Hepatocyte (in vitro differentiated cells): ENCODE measurements at regions not wholly inside any gene's neighbourhood (a gene's known extent, or its start where the extent isn't known, plus 50 kb on each side); places are given as distances from the start of the nearest gene placed in this dataset.

Source experiments
- DNase-seq: peaks from one replicate; pipeline ENCODE4 v3.0.0-alpha.2; 2016; ENCODE audit warnings: low spot score
- H2AFZ ChIP-seq: fragments of 200-600 bp; sonication (generic); 2 replicates; pipeline ENCODE4 v1.6.0; 2016; ENCODE audit warnings: antibody characterized with exemption, mild to moderate bottlenecking
- H3K27ac ChIP-seq: fragments of 200-600 bp; sonication (generic); 2 replicates; pipeline ENCODE4 v1.5.1; 2016; ENCODE audit warnings: mild to moderate bottlenecking
- H3K27me3 ChIP-seq: fragments of 200-600 bp; sonication (generic); 2 replicates; pipeline ENCODE4 v1.6.1; 2016
- H3K36me3 ChIP-seq: fragments of 200-600 bp; sonication (generic); replicated peaks from 2 replicates; pipeline ENCODE4 v1.5.1; 2016; ENCODE audit warnings: low read depth; ENCODE audit not compliant: insufficient read depth
- H3K4me1 ChIP-seq: fragments of 200-600 bp; sonication (generic); 2 replicates; pipeline ENCODE4 v1.5.1; 2016; ENCODE audit warnings: mild to moderate bottlenecking, moderate library complexity; ENCODE audit not compliant: insufficient read depth
- H3K4me2 ChIP-seq: fragments of 200-600 bp; sonication (generic); 2 replicates; pipeline ENCODE4 v1.6.0; 2016
- H3K4me3 ChIP-seq: fragments of 200-600 bp; sonication (generic); 2 replicates; pipeline ENCODE4 v1.5.1; 2016; ENCODE audit warnings: mild to moderate bottlenecking
- H3K79me2 ChIP-seq: fragments of 200-600 bp; sonication (generic); 2 replicates; pipeline ENCODE4 v1.6.0; 2017; ENCODE audit warnings: mild to moderate bottlenecking
- H3K9me2 ChIP-seq: fragments of 200-600 bp; sonication (generic); replicated peaks from 2 replicates; pipeline ENCODE4 v1.6.0; 2017; ENCODE audit warnings: mild to moderate bottlenecking; ENCODE audit not compliant: insufficient read depth
- H3K9me3 ChIP-seq: fragments of 200-600 bp; sonication (generic); 2 replicates; pipeline ENCODE4 v1.5.1; 2016; ENCODE audit warnings: low read depth, mild to moderate bottlenecking
- H4K20me1 ChIP-seq: fragments of 200-600 bp; sonication (generic); 2 replicates; pipeline ENCODE4 v1.6.0; 2016; ENCODE audit warnings: mild to moderate bottlenecking; ENCODE audit not compliant: insufficient read depth, poor library complexity, severe bottlenecking
- EZH2 ChIP-seq: fragments of 200-600 bp; sonication (generic); IDR thresholded peaks from 2 replicates; pipeline ENCODE4 v1.6.1; 2016; ENCODE audit warnings: antibody characterized with exemption, mild to moderate bottlenecking, borderline replicate concordance
- EZH2phosphoT487 ChIP-seq: fragments of 200-600 bp; sonication (generic); IDR thresholded peaks from one replicate; pipeline ENCODE4 v1.6.1; 2018; ENCODE audit warnings: antibody characterized with exemption, mild to moderate bottlenecking, low read depth, moderate library complexity; ENCODE audit not compliant: unreplicated experiment, severe bottlenecking
- WGBS: methylation state at CpG from one replicate; pipeline ENCODE4 v1.1.6; 2016; ENCODE audit warnings: low lambda C conversion rate; ENCODE audit errors: missing lambda C conversion rate; 5-methylcytosine and 5-hydroxymethylcytosine counted together
- TF ChIP-seq, protein P1 (sequence below): fragments of 200-600 bp; sonication (generic); IDR thresholded peaks from 2 replicates; pipeline ENCODE4 v1.5.1; 2016; ENCODE audit warnings: antibody characterized with exemption, mild to moderate bottlenecking; ENCODE audit not compliant: poor library complexity

- WGBS: 86% methylated on average over 15 of the region's 15 CpGs
- no peaks in the 10 kb centered on the region for H3K36me3 ChIP-seq
Observed at GRCh38 chr12:124413401-124413800, 118.5 kb downstream of the RFLNA start.

DNA sequence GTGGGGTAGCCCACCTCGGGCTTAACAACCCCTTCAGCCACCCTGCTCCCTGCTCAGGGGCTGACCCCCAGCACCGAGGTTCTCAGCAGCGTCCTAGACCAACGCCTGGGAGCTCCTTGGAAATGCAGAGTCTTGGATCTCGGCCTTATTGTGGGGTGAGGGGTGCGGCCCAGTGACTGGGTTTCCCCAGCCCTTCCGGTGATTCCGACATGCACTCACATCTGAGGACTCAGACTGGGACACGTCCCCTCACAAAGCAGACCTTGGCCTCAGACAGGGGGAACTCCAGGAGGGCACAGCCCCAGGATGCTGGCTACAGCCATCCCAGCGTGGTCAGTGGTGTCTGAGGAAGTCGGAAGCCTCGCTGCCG is 117.7 kb downstream of the RFLNA start:
- H3K27me3 ChIP-seq: no peaks in the 10 kb centered on the region
- TF ChIP-seq EZH2 (no peak), EZH2phosphoT487 (no peak)
- TF ChIP-seq, protein P1, sequence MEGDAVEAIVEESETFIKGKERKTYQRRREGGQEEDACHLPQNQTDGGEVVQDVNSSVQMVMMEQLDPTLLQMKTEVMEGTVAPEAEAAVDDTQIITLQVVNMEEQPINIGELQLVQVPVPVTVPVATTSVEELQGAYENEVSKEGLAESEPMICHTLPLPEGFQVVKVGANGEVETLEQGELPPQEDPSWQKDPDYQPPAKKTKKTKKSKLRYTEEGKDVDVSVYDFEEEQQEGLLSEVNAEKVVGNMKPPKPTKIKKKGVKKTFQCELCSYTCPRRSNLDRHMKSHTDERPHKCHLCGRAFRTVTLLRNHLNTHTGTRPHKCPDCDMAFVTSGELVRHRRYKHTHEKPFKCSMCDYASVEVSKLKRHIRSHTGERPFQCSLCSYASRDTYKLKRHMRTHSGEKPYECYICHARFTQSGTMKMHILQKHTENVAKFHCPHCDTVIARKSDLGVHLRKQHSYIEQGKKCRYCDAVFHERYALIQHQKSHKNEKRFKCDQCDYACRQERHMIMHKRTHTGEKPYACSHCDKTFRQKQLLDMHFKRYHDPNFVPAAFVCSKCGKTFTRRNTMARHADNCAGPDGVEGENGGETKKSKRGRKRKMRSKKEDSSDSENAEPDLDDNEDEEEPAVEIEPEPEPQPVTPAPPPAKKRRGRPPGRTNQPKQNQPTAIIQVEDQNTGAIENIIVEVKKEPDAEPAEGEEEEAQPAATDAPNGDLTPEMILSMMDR: no peak
- WGBS: 94% methylated on average over 13 of the region's 13 CpGs
- peaks cover 30% of the 10 kb centered on the region for H4K20me1 ChIP-seq
- H3K79me2 ChIP-seq: peaks cover 17% of the 10 kb centered on the region
- no peaks in the 10 kb centered on the region for H3K9me2 ChIP-seq
- no peak overlapping the region for H2AFZ ChIP-seq
- no peak overlapping the region for H3K4me3 ChIP-seq
- no peaks in the 10 kb centered on the region for H3K36me3 ChIP-seq
- DNase-seq: no peak
- no peak overlapping the region for H3K4me2 ChIP-seq
- peaks cover 26% of the 10 kb centered on the region for H3K4me1 ChIP-seq
- H3K27ac ChIP-seq: peak overlapping the region; percentile 89
- no peaks in the 10 kb centered on the region for H3K9me3 ChIP-seq

More at GRCh38 chr12:124413401-124413800, 118.5 kb downstream of the RFLNA start:
- Histone ChIP-seq H3K27me3 (no peaks in the 10 kb centered on the region), H4K20me1 (peaks cover 30% of the 10 kb centered on the region), H3K27ac (no peak overlapping the region), H3K4me1 (peaks cover 26% of the 10 kb centered on the region), H2AFZ (no peak overlapping the region), H3K9me3 (no peaks in the 10 kb centered on the region), H3K4me3 (no peak overlapping the region), H3K79me2 (peaks cover 15% of the 10 kb centered on the region), H3K9me2 (no peaks in the 10 kb centered on the region), H3K4me2 (no peak overlapping the region)
- no peak for DNase-seq
- TF ChIP-seq EZH2 (no peak), EZH2phosphoT487 (no peak)

- DNase-seq: no peak
- no peaks in the 10 kb centered on the region for H3K9me2 ChIP-seq
- peak overlapping the region; percentile 89 for H3K27ac ChIP-seq
- peaks cover 17% of the 10 kb centered on the region for H3K79me2 ChIP-seq
- H3K9me3 ChIP-seq: no peaks in the 10 kb centered on the region
- TF ChIP-seq EZH2phosphoT487 (no peak), EZH2 (no peak)
- TF ChIP-seq, protein P1: no peak
- no peak overlapping the region for H2AFZ ChIP-seq
- H3K4me3 ChIP-seq: no peak overlapping the region
- H4K20me1 ChIP-seq: peaks cover 30% of the 10 kb centered on the region
- H3K4me1 ChIP-seq: peaks cover 26% of the 10 kb centered on the region
- H3K36me3 ChIP-seq: no peaks in the 10 kb centered on the region
- WGBS: 92% methylated on average over 22 of the region's 22 CpGs
- no peaks in the 10 kb centered on the region for H3K27me3 ChIP-seq
- no peak overlapping the region for H3K4me2 ChIP-seq
Observed at GRCh38 chr12:124411953-124412645, 117.2 kb downstream of the RFLNA start.

- peaks cover 25% of the 10 kb centered on the region for H3K79me2 ChIP-seq
- H3K4me2 ChIP-seq: peak overlapping the region; percentile 54
- no peaks in the 10 kb centered on the region for H3K27me3 ChIP-seq
- no peak overlapping the region for H3K4me3 ChIP-seq
- H3K9me3 ChIP-seq: no peaks in the 10 kb centered on the region
- H3K27ac ChIP-seq: peak overlapping the region; percentile 89
- peaks cover 30% of the 10 kb centered on the region for H4K20me1 ChIP-seq
- no peaks in the 10 kb centered on the region for H3K9me2 ChIP-seq
- H3K36me3 ChIP-seq: no peaks in the 10 kb centered on the region
- peaks cover 26% of the 10 kb centered on the region for H3K4me1 ChIP-seq
- H2AFZ ChIP-seq: no peak overlapping the region
- TF ChIP-seq EZH2 (no peak), EZH2phosphoT487 (no peak)
- TF ChIP-seq, protein P1: no peak
- WGBS: 71% methylated on average over 25 of the region's 25 CpGs
- DNase-seq: peak; percentile 72
Observed at GRCh38 chr12:124411281-124411878, 116.5 kb downstream of the RFLNA start.
